Heart right ventricle (tissue), 16 donors: ENCODE measurements at regions not wholly inside any gene's neighbourhood (a gene's known extent, or its start where the extent isn't known, plus 50 kb on each side); places are given as distances from the start of the nearest gene placed in this dataset.
"Not testable (repeated sequence)": the region's sequence is repeated elsewhere in the genome, so short reads cannot be mapped to it uniquely, and the experiment has no call there.

Source experiments
- ATAC-seq, 8 donors: fragments of 200-7000 bp; cut with Tn5 transposase; one replicate each; pipeline ENCODE4 v1.9.1; 2020; ENCODE audit warnings: mild to moderate bottlenecking in 8 of 8, moderate library complexity in 8 of 8, moderate number of reproducible peaks in 1 of 8
- DNase-seq, 2 donors: peaks; one replicate each; pipeline ENCODE4 v3.0.0-alpha.2; 2020
- H3K27ac ChIP-seq, 10 donors: fragments of 200-600 bp; sonication (generic) in 2 of 10; one replicate each; pipeline versions ENCODE4 v1.5.0 to v1.8.0; 2020 to 2022; ENCODE audit warnings: mild to moderate bottlenecking in 3 of 10
- H3K27me3 ChIP-seq, 7 donors: fragments of 200-600 bp; one replicate each; pipeline ENCODE4 v1.8.0; 2021 to 2022; ENCODE audit warnings: mild to moderate bottlenecking in 2 of 7
- H3K36me3 ChIP-seq, 9 donors: fragments of 200-600 bp; sonication (generic) in 1 of 9; one replicate each; pipeline versions ENCODE4 v1.5.0 to v1.8.0; 2020 to 2022; ENCODE audit warnings: mild to moderate bottlenecking in 2 of 9
- H3K4me1 ChIP-seq, 9 donors: fragments of 200-600 bp; sonication (generic) in 1 of 9; one replicate each; pipeline versions ENCODE4 v1.5.0 to v1.8.0; 2020 to 2022; ENCODE audit warnings: mild to moderate bottlenecking in 4 of 9
- H3K4me3 ChIP-seq, 10 donors: fragments of 200-600 bp; sonication (generic) in 2 of 10; one replicate each; pipeline versions ENCODE4 v1.5.0 to v1.8.0; 2020 to 2022; ENCODE audit warnings: mild to moderate bottlenecking in 7 of 10, moderate library complexity in 2 of 10
- H3K9me3 ChIP-seq, 11 donors: fragments of 200-600 bp in 10 of 11; sonication (generic) in 2 of 11; one replicate each; pipeline versions ENCODE4 v1.5.0 to v1.8.0; 2013 to 2022; ENCODE audit warnings: mild to moderate bottlenecking in 2 of 11, control low read depth in 1 of 11, moderate library complexity in 1 of 11
- CTCF ChIP-seq, 9 donors: fragments of 200-600 bp; sonication (generic) in 2 of 9; IDR thresholded peaks; one replicate each; pipeline versions ENCODE4 v1.5.0 to v1.8.0; 2021 to 2022; ENCODE audit warnings: antibody characterized with exemption in 9 of 9, mild to moderate bottlenecking in 5 of 9, moderate library complexity in 1 of 9
- WGBS, 2 donors: extraction: QIAGEN DNeasy Blood & Tissue Kit; methylation state at CpG; one replicate each; pipeline ENCODE4 v1.1.7; 2013; ENCODE audit warnings: inconsistent platforms in 1 of 2; 5-methylcytosine and 5-hydroxymethylcytosine counted together
- intact Hi-C, 10 donors: fragments of 100-400 bp; cut with DNase I; formaldehyde crosslinking; loops; one replicate each; pipeline versions ENCODE4 v1.11.1 to v1.14.2; 2022
- donor health status: Arrhythmogenic right ventricular cardiomyopathy.
- donor health status: ischemic (EF 13 %, LVEDD 7.1; RV severe dilation, severe dysfunction).
- donor health status: healthy with polysubstance abuse.
- donor health status: DM: no; HTN: yes; CAD: no.
- donor health status: DM: no; HTN: no; CAD: no.
- donor health status: ischemic (EF 25% LVEDD 6.9; RV normal size, moderate dysfunction).
- donor health status: ischemic (EF 25% LVEDD 5.7; RV mildly dilated, moderate dysfunction).
- donor health status: healthy.
- donor health status: DM: yes; HTN: yes; CAD: no.
- donor health status: Ischemic cardiomyopathy.
- donor health status: ischemic (EF 35%, LVEDD 5.7; RV mildly dilated, moderate dysfunction).
- donor health status: nonischemic (EF 11% LVEDD 7.7; RV severe dilation, severe dysfunction).
- donor health status: DM: yes; HTN: yes; CAD: no.
- donor health status: PGD.
- donor health status: ischemic (EF 29% LVEDD 5.4; RV normal size, mild dysfunction).
- donor health status: nonischemic (EF 23%, LVEDD 6.1; RV moderate dilation, normal function).

GRCh38 chr6:138667408-138667807, 106.2 kb upstream of the CCDC28A start:
- H3K36me3 ChIP-seq = no peaks in the 10 kb centered on the region
- H3K27ac ChIP-seq = no peak overlapping the region
- no peak for TF ChIP-seq CTCF (IDR thresholded peaks at IDR 0.05)
- no peaks in the 10 kb centered on the region for H3K4me1 ChIP-seq
- DNase-seq (no peak), ATAC-seq (no peak)
- H3K9me3 ChIP-seq = no peaks in the 10 kb centered on the region
- H3K4me3 ChIP-seq = no peak overlapping the region
- intact Hi-C loops = no loop called here
- no peaks in the 10 kb centered on the region for H3K27me3 ChIP-seq
- WGBS, 2 donors = 92 to 98% methylated on average over 1 of the region's 1 CpG

- Histone ChIP-seq H3K36me3 (no peaks in the 10 kb centered on the region), H3K4me1 (no peaks in the 10 kb centered on the region), H3K9me3 (no peaks in the 10 kb centered on the region), H3K27me3 (no peaks in the 10 kb centered on the region), H3K27ac (no peak overlapping the region), H3K4me3 (no peak overlapping the region)
- intact Hi-C loops = no loop called here
- WGBS, 2 donors = 91 to 92% methylated on average over 4 of the region's 4 CpGs
- TF ChIP-seq CTCF (IDR thresholded peaks at IDR 0.05) = no peak
- DNase-seq = no peak
- ATAC-seq = no peak
Measured at GRCh38 chr6:138671351-138671750, 102.2 kb upstream of the CCDC28A start.

- intact Hi-C loops = no loop called here
- TF ChIP-seq CTCF (IDR thresholded peaks at IDR 0.05) = no peak
- Histone ChIP-seq H3K27me3 (no peaks in the 10 kb centered on the region), H3K4me1 (no peaks in the 10 kb centered on the region), H3K27ac (peak overlapping the region in 1 of 10 donors; percentile 60), H3K4me3 (no peak overlapping the region), H3K36me3 (no peaks in the 10 kb centered on the region), H3K9me3 (no peaks in the 10 kb centered on the region)
- ATAC-seq (peak in 1 of 8 donors; percentile 20), DNase-seq (no peak)
- 36 to 53% methylated on average over 2 of the region's 2 CpGs for WGBS, 2 donors
Measured at GRCh38 chr6:138673346-138674014, 100.1 kb upstream of the CCDC28A start.

GRCh38 chr6:138674444-138674843, 99.1 kb upstream of the CCDC28A start:
- H3K27ac ChIP-seq, DNase-seq, H3K4me3 ChIP-seq, H3K36me3 ChIP-seq, intact Hi-C loops, H3K27me3 ChIP-seq, ATAC-seq, H3K9me3 ChIP-seq, H3K4me1 ChIP-seq: not testable (repeated sequence)
- 88 to 96% methylated on average over 4 of the region's 4 CpGs for WGBS, 2 donors

GRCh38 chr6:138677538-138677937, 96.0 kb upstream of the CCDC28A start:
- Histone ChIP-seq H3K36me3 (no peaks in the 10 kb centered on the region), H3K4me1 (no peaks in the 10 kb centered on the region), H3K27ac (no peak overlapping the region), H3K27me3 (no peaks in the 10 kb centered on the region), H3K4me3 (no peak overlapping the region), H3K9me3 (no peaks in the 10 kb centered on the region)
- DNase-seq = no peak
- TF ChIP-seq CTCF (IDR thresholded peaks at IDR 0.05) = no peak
- 86 to 91% methylated on average over 6 of the region's 6 CpGs for WGBS, 2 donors
- intact Hi-C loops = no loop called here
- ATAC-seq = no peak
